Esophagus muscularis mucosa (tissue), 3 donors: ENCODE measurements at regions not wholly inside any gene's neighbourhood (a gene's known extent, or its start where the extent isn't known, plus 50 kb on each side); places are given as distances from the start of the nearest gene placed in this dataset.

Experiments
- POLR2A ChIP-seq: fragments of 450-650 bp; IDR thresholded peaks from one replicate; pipeline ENCODE4 v1.6.1; 2017; ENCODE audit warnings: antibody characterized with exemption, moderate library complexity, mild to moderate bottlenecking, low read depth
- POLR2AphosphoS5 ChIP-seq, 2 donors: sonication (generic); formaldehyde crosslinking; IDR thresholded peaks; one replicate each; pipeline ENCODE4 v1.6.1; 2017; ENCODE audit warnings: antibody characterized with exemption in 2 of 2
- TF ChIP-seq, protein P1 (sequence below), 3 experiments: fragments of 200-600 bp in 2 of 3; fragments of 450-650 bp in 1 of 3; sonication (generic) in 2 of 3; IDR thresholded peaks; one replicate each; pipeline ENCODE4 v1.5.1; 2017 to 2019; ENCODE audit warnings: antibody characterized with exemption in 3 of 3, mild to moderate bottlenecking in 2 of 3, moderate library complexity in 1 of 3

DNA sequence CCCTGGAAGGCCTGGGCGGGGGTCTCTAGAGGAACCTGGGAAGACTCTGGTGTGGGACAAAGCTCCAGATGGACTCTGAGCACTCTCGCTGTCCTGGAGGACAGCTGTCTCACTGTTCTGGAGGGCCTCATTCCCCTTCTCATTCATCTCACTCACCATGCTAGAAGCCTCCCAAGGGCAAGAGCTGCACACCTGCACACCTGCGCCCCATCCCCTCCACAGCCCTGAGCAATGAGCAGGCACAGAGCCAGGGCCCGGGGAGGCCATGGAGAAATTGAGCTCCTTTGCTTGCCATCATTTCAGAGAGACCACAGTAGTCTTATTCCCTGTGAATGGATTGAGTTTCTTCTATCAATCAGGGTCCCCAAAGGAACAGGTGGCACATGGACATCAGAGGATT lies 1168.5 kb downstream of the UQCRFS1 start:
- TF ChIP-seq, protein P1, sequence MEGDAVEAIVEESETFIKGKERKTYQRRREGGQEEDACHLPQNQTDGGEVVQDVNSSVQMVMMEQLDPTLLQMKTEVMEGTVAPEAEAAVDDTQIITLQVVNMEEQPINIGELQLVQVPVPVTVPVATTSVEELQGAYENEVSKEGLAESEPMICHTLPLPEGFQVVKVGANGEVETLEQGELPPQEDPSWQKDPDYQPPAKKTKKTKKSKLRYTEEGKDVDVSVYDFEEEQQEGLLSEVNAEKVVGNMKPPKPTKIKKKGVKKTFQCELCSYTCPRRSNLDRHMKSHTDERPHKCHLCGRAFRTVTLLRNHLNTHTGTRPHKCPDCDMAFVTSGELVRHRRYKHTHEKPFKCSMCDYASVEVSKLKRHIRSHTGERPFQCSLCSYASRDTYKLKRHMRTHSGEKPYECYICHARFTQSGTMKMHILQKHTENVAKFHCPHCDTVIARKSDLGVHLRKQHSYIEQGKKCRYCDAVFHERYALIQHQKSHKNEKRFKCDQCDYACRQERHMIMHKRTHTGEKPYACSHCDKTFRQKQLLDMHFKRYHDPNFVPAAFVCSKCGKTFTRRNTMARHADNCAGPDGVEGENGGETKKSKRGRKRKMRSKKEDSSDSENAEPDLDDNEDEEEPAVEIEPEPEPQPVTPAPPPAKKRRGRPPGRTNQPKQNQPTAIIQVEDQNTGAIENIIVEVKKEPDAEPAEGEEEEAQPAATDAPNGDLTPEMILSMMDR (IDR thresholded peaks at IDR 0.05) = no peak
- TF ChIP-seq POLR2AphosphoS5 (IDR thresholded peaks at IDR 0.05) = no peak
- TF ChIP-seq POLR2A = no peak
